Aorta (tissue), 5 donors: ENCODE measurements at regions not wholly inside any gene's neighbourhood (a gene's known extent, or its start where the extent isn't known, plus 50 kb on each side); places are given as distances from the start of the nearest gene placed in this dataset.
A peak's percentile ranks its signal among the peaks of the same experiment; 100 is the strongest.

Experiments
- ATAC-seq: fragments of 200-7000 bp; cut with Tn5 transposase; one replicate; pipeline ENCODE4 v1.9.1; 2022; ENCODE audit warnings: moderate library complexity; ENCODE audit not compliant: low FRiP score
- DNase-seq, 2 donors: peaks; one replicate each; pipeline ENCODE4 v3.0.0-alpha.2; 2020
- H3K27ac ChIP-seq, 2 donors: one replicate each; pipeline ENCODE4 v1.5.1; 2013; ENCODE audit warnings: low read length in 2 of 2, mild to moderate bottlenecking in 2 of 2, moderate library complexity in 2 of 2, control low read depth in 1 of 2, inconsistent platforms in 1 of 2, low read depth in 1 of 2
- H3K27me3 ChIP-seq, 2 donors: one replicate each; pipeline ENCODE4 v1.6.1; 2013; ENCODE audit warnings: control low read depth in 1 of 2, low read length in 1 of 2, mild to moderate bottlenecking in 1 of 2, moderate library complexity in 1 of 2; ENCODE audit not compliant: insufficient read depth in 2 of 2, control insufficient read depth in 1 of 2
- H3K36me3 ChIP-seq, 2 donors: one replicate each; pipeline ENCODE4 v1.6.1; 2013; ENCODE audit warnings: control low read depth in 1 of 2, low read length in 1 of 2, mild to moderate bottlenecking in 1 of 2; ENCODE audit not compliant: insufficient read depth in 2 of 2, control insufficient read depth in 1 of 2
- H3K4me1 ChIP-seq, 2 donors: one replicate each; pipeline ENCODE4 v1.6.1; 2013; ENCODE audit warnings: low read length in 2 of 2, control low read depth in 1 of 2, mild to moderate bottlenecking in 1 of 2, moderate library complexity in 1 of 2; ENCODE audit not compliant: insufficient read depth in 2 of 2, control insufficient read depth in 1 of 2
- H3K4me3 ChIP-seq, 2 donors: one replicate each; pipeline ENCODE4 v1.5.1; 2013; ENCODE audit warnings: low read length in 2 of 2, control low read depth in 1 of 2, mild to moderate bottlenecking in 1 of 2
- H3K9me3 ChIP-seq: one replicate; pipeline ENCODE4 v1.6.1; 2013; ENCODE audit warnings: mild to moderate bottlenecking, low read length; ENCODE audit not compliant: control insufficient read depth
- WGBS, 2 donors: extraction: QIAGEN DNeasy Blood & Tissue Kit; methylation state at CpG; one replicate each; pipeline ENCODE4 v1.1.7; 2013; 5-methylcytosine and 5-hydroxymethylcytosine counted together
- intact Hi-C, 2 donors: fragments of 100-400 bp; cut with DNase I; formaldehyde crosslinking; loops; one replicate each; pipeline versions ENCODE4 v1.14.2 to v1.15.0; 2022
- donor health status: healthy with polysubstance abuse.
- donor health status: Bipolar disorder and iron deficiency.
- donor health status: DM: no; HTN: no; CAD: no.
- donor health status: DM: no; HTN: no; CAD: no.
- donor health status: DM: yes; HTN: yes; CAD: no.

DNA sequence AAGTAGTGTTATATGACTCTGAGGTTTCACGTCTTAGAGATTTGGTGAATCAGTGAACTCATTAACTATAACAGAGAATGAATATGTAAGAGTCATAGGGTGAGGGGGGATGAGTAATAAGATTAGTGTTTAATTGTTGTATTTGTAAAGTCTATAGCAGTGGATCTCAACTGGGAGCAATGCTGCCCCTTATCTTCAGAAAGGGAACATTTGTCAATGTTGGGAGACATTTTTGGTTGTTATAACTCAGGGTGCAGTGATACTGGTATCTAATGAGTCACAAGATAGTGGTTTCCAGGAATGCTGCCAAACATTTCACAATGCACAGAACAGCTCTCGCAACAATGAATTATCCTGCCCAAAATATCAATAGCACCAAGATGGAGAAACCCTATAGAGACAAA lies 1193.7 kb downstream of the GALC start:
- intact Hi-C loops = no loop called here
- Histone ChIP-seq H3K27ac (no peak overlapping the region), H3K9me3 (no peaks in the 10 kb centered on the region), H3K27me3 (no peaks in the 10 kb centered on the region), H3K4me3 (no peak overlapping the region), H3K36me3 (no peaks in the 10 kb centered on the region), H3K4me1 (no peaks in the 10 kb centered on the region)
- DNase-seq (no peak), ATAC-seq (peak; percentile 52)
- WGBS, 2 donors = 34 to 39% methylated on average over 2 of the region's 2 CpGs

DNA sequence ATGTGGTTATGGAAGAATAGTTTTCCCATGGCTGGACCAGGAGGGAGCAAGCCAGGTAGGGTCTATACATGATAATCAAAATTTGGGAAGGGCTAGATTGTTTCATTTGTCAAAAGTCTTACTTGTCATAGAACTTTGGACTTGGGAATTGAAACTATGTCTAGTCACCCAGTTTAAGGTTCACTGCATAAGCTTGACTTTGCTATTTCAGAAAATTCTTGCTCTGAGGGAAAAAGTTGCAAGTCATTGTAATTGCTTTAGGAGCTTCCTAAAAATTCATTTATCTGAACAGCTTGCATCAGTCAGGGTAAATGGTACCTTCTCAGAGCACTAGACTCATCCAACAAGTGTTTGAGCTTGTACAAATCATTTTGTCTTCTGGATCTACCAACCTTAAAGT lies 1194.7 kb downstream of the GALC start:
- ATAC-seq = no peak
- no peaks in the 10 kb centered on the region for H3K36me3 ChIP-seq
- intact Hi-C loops = no loop called here
- no peaks in the 10 kb centered on the region for H3K27me3 ChIP-seq
- no peaks in the 10 kb centered on the region for H3K9me3 ChIP-seq
- H3K4me1 ChIP-seq = no peaks in the 10 kb centered on the region
- DNase-seq = no peak
- no peak overlapping the region for H3K4me3 ChIP-seq
- no peak overlapping the region for H3K27ac ChIP-seq

DNA sequence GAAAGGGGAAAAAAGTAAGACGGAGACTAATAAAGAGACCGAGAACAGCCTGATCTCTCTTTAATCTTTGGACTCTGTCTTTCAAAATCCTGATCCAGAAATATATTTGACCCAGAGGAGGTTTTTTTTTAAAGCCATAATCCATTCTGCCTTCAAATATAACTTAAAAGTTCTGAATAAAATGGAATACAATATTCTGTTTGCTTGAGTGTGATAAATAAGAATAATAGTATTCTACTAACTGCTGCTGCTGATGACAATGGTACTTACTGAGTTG lies 1196.0 kb downstream of the GALC start:
- Histone ChIP-seq H3K9me3 (no peaks in the 10 kb centered on the region), H3K4me1 (no peaks in the 10 kb centered on the region), H3K36me3 (no peaks in the 10 kb centered on the region), H3K4me3 (no peak overlapping the region), H3K27me3 (no peaks in the 10 kb centered on the region), H3K27ac (no peak overlapping the region)
- no peak for ATAC-seq
- intact Hi-C loops = no loop called here
- 89 to 90% methylated on average over 2 of the region's 2 CpGs for WGBS, 2 donors
- DNase-seq = no peak

DNA sequence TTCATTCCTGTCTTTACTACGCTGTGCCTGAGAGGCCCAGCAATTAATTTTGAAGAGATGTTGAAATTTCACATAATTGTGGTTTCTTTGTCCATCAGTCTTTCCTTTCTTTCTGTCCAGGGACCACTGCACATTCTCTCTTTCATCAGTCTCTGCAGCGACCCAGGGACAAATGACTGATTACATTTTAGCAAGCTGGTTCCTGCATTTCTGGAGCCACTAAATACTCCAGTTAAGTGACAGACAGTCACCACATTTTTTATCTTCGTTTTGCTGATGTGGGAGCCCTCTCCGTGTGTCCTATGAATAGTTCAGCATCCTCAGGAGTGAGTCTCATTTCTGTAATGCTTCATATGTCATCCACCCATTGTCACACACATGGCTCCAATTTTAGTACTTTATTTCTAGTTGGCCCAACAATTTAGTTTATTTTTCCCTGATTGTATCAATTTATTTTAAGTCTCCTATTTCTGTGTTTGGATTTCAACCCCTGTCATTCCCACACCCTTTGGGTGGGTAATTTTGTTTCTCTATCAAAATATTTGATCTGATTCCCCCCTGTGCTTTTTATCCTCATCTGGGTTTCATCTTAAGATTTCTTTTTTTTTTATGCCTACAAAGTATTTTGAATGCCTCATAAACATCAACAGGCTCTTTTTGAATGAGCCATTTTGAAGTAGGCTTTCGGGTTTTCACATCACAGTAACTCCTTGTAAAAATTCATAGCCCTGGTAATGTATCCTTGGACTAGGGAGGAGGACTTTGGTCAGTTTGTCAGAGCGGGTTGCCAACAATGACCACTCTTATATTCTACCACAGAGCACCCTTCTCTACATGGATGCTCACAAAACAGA lies 1196.5 kb downstream of the GALC start:
- no peaks in the 10 kb centered on the region for H3K27me3 ChIP-seq
- H3K27ac ChIP-seq = no peak overlapping the region
- H3K9me3 ChIP-seq = no peaks in the 10 kb centered on the region
- intact Hi-C loops = no loop called here
- DNase-seq = no peak
- H3K4me1 ChIP-seq = no peaks in the 10 kb centered on the region
- H3K4me3 ChIP-seq = no peak overlapping the region
- no peaks in the 10 kb centered on the region for H3K36me3 ChIP-seq
- WGBS, 2 donors = 46 to 49% methylated on average over 6 of the region's 6 CpGs
- ATAC-seq = no peak

DNA sequence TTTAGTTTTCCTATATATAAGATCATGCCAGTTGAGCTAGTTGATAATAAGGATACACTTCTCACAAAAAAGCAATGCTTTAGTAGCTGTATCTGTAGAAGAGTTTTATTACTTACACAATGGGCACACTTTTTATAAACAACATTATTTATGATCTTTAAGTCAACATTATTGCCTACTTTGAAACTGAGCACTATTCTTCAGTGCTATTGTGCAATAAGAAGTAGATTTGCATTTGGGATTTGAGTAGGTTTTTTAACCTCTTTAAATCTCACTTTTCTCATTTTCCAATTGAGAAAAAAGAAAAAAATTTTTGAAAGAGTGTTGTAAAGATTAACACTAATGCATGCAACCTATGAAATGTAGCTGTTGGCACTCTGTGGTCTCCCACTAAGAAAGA lies 1198.3 kb downstream of the GALC start:
- no peak overlapping the region for H3K27ac ChIP-seq
- DNase-seq (no peak), ATAC-seq (no peak)
- H3K27me3 ChIP-seq = no peaks in the 10 kb centered on the region
- no peaks in the 10 kb centered on the region for H3K4me1 ChIP-seq
- no peak overlapping the region for H3K4me3 ChIP-seq
- no peaks in the 10 kb centered on the region for H3K9me3 ChIP-seq
- intact Hi-C loops = no loop called here
- no peaks in the 10 kb centered on the region for H3K36me3 ChIP-seq

DNA sequence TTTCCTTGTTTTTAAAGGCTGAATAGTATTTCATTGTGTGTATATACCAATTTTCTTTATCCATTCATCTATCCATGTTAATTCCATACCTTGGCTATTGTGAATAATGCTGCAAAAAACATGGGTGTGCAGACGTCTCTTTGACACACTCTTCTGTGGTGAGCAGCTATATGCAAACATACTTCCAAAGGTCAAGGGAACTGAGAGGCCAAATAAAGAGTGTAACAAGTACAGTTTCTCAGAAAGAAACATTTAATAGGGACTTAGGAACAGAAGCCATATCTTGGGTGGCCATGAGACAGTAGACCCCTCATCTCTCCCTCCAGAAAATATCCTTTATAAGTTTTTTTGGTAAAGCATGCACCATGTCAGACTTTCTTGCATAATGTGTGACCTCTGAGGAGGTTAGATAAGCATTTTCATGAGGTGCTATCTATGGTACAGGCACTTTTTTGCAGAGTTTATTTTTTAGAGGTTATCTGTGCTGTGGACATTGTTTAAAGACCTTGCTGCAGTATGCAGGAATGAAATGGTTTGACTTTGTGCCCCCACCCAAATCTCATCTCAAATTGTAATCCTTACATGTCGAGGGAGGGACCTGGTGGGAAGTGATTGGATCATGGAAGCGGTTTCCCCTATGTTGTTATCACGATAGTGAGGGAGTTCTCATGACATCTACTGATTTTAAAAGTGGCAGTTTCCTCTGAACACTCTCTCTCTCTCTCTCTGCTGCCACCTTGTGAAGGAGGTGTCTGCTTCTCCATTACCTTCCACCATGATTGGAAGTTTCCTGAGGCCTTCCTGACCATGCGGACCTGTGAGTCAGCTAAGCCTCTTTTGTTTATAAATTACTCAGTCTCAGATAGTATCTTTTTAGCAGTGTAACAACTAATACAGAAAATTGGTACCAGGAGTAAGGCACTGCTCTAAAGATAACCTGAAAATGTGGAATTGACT lies 1202.3 kb downstream of the GALC start:
- peaks cover 0 to 1% of the 10 kb centered on the region in 2 donors for H3K27me3 ChIP-seq
- no peaks in the 10 kb centered on the region for H3K36me3 ChIP-seq
- no peaks in the 10 kb centered on the region for H3K9me3 ChIP-seq
- H3K4me1 ChIP-seq = no peaks in the 10 kb centered on the region
- H3K27ac ChIP-seq = no peak overlapping the region
- no peak for DNase-seq
- intact Hi-C loops = no loop called here
- H3K4me3 ChIP-seq = no peak overlapping the region
- ATAC-seq = no peak
- WGBS, 2 donors = 81 to 82% methylated on average over 5 of the region's 5 CpGs

DNA sequence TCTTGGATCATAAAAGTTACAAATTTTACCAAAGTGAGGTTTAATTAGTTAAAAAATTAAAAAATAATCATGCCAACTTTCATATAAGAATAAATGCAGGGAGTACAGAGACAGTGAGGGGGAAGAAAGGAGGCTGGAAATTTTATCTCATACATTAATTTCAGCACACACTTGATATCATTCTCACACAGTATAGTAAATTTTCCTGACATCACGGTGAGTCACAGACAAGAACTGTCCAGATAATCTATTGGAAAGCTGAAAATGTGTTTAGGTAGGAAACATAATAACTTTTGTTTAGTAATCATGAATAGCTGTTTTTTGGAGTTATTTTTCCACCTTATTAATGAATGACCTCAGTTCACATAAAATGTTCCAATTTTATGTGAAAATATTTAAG lies 1204.8 kb downstream of the GALC start:
- Histone ChIP-seq H3K36me3 (no peaks in the 10 kb centered on the region), H3K4me1 (no peaks in the 10 kb centered on the region), H3K27ac (no peak overlapping the region), H3K27me3 (peaks cover 0 to 1% of the 10 kb centered on the region in 2 donors), H3K4me3 (no peak overlapping the region), H3K9me3 (no peaks in the 10 kb centered on the region)
- intact Hi-C loops = no loop called here
- ATAC-seq (no peak), DNase-seq (no peak)
- WGBS, 2 donors = 46 to 65% methylated on average over 1 of the region's 1 CpG

DNA sequence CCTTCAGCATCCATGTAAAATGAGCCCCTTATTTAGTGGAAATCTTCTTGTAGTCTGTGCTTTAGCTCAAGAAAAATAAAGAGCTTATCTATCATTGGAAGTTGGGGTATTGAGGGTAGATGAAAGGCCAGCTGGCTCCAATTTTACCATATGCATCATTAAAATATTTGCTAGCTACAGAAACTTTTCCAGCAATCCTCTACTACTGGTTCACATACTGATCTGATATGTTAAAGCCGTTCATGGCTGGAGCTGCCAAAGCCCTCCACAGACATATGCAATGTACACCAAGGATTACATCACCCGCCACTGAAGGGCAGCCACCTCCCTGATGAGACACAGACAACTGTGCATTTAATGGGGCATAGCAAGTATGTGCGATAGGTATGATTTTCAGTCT lies 1205.3 kb downstream of the GALC start:
- intact Hi-C loops = no loop called here
- ATAC-seq = no peak
- 30 to 35% methylated on average over 3 of the region's 3 CpGs for WGBS, 2 donors

DNA sequence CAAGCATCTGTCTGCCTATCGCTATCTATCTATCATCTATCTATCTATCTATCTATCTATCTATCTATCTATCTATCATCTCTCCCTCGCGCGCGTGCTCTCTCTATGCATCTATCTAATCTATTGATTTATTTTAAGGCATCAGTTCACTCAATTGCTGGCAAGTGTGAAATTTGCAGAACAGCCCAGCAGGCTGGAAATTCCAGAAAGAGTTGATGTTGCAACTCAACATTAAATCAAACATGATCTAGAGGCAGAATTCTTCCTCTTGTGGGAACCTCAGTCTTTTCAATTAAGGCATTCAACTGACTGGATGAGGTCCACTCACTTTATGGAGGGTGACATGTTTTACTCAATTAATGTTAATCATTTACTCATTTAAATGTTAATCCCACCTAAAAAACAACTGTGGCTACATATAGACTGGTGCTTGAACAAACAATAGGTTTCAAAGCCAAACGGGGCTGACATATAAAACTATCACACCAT lies 1210.8 kb downstream of the GALC start:
- Histone ChIP-seq H3K4me3 (no peak overlapping the region), H3K27ac (no peak overlapping the region), H3K27me3 (no peaks in the 10 kb centered on the region), H3K4me1 (no peaks in the 10 kb centered on the region), H3K36me3 (no peaks in the 10 kb centered on the region), H3K9me3 (no peaks in the 10 kb centered on the region)
- no peak for ATAC-seq
- WGBS, 2 donors = 84 to 85% methylated on average over 6 of the region's 6 CpGs
- intact Hi-C loops = no loop called here
- DNase-seq = no peak

More for the DNA sequence above, 1205.3 kb downstream of the GALC start:
- H3K9me3 ChIP-seq = no peaks in the 10 kb centered on the region
- peaks cover 0 to 1% of the 10 kb centered on the region in 2 donors for H3K27me3 ChIP-seq
- no peak for DNase-seq
- no peak overlapping the region for H3K4me3 ChIP-seq
- no peaks in the 10 kb centered on the region for H3K4me1 ChIP-seq
- H3K36me3 ChIP-seq = no peaks in the 10 kb centered on the region
- no peak overlapping the region for H3K27ac ChIP-seq
